ENCODE measurements at regions not wholly inside any gene's neighbourhood (a gene's known extent, or its start where the extent isn't known, plus 50 kb on each side); places are given as distances from the start of the nearest gene placed in this dataset.
A peak's percentile ranks its signal among the peaks of the same experiment; 100 is the strongest.

GRCh38 chr21:31520561-31521098 lies 138.9 kb upstream of the SOD1 start:
- H3K27ac ChIP-seq, result no peak overlapping the region
- WGBS (ENCODE audit: low lambda C conversion rate, missing lambda C conversion rate), result 51% methylated on average over 8 of the region's 8 CpGs
- H3K36me3 ChIP-seq (replicated peaks; ENCODE audit: insufficient read depth, low read depth), result no peaks in the 10 kb centered on the region
- H3K9me3 ChIP-seq (ENCODE audit: low read depth), result no peaks in the 10 kb centered on the region
- H3K4me1 ChIP-seq (ENCODE audit: insufficient read depth), result peaks cover 4% of the 10 kb centered on the region
- TF ChIP-seq EZH2 (IDR thresholded peaks at IDR 0.05; ENCODE audit: borderline replicate concordance), result no peak
- TF ChIP-seq EZH2phosphoT487 (IDR thresholded peaks at IDR 0.05; ENCODE audit: low read depth, severe bottlenecking, unreplicated experiment), result no peak
- no peak for TF ChIP-seq CTCF (IDR thresholded peaks at IDR 0.05; ENCODE audit: poor library complexity)
- no peak overlapping the region for H3K4me3 ChIP-seq
- no peaks in the 10 kb centered on the region for H3K27me3 ChIP-seq
- peak overlapping the region; percentile 61 for H3K4me2 ChIP-seq
- no peaks in the 10 kb centered on the region for H3K9me2 ChIP-seq (replicated peaks; ENCODE audit: insufficient read depth)
- no peak overlapping the region for H2AFZ ChIP-seq
- no peak for DNase-seq (ENCODE audit: low spot score)
- H4K20me1 ChIP-seq (ENCODE audit: insufficient read depth, poor library complexity, severe bottlenecking), result no peaks in the 10 kb centered on the region
- peaks cover 5% of the 10 kb centered on the region for H3K79me2 ChIP-seq

GRCh38 chr21:31518580-31518979 lies 140.9 kb upstream of the SOD1 start:
- no peak overlapping the region for H3K27ac ChIP-seq
- H2AFZ ChIP-seq, result no peak overlapping the region
- no peaks in the 10 kb centered on the region for H4K20me1 ChIP-seq (ENCODE audit: insufficient read depth, poor library complexity, severe bottlenecking)
- TF ChIP-seq EZH2phosphoT487 (IDR thresholded peaks at IDR 0.05; ENCODE audit: low read depth, severe bottlenecking, unreplicated experiment), result no peak
- TF ChIP-seq EZH2 (IDR thresholded peaks at IDR 0.05; ENCODE audit: borderline replicate concordance), result no peak
- no peak for TF ChIP-seq CTCF (IDR thresholded peaks at IDR 0.05; ENCODE audit: poor library complexity)
- no peak overlapping the region for H3K4me2 ChIP-seq
- H3K4me3 ChIP-seq, result no peak overlapping the region
- no peaks in the 10 kb centered on the region for H3K9me3 ChIP-seq (ENCODE audit: low read depth)
- H3K9me2 ChIP-seq (replicated peaks; ENCODE audit: insufficient read depth), result no peaks in the 10 kb centered on the region
- H3K36me3 ChIP-seq (replicated peaks; ENCODE audit: insufficient read depth, low read depth), result no peaks in the 10 kb centered on the region
- WGBS (ENCODE audit: low lambda C conversion rate, missing lambda C conversion rate), result 89% methylated on average over 4 of the region's 4 CpGs
- no peaks in the 10 kb centered on the region for H3K27me3 ChIP-seq
- no peak for DNase-seq (ENCODE audit: low spot score)
- peaks cover 12% of the 10 kb centered on the region for H3K4me1 ChIP-seq (ENCODE audit: insufficient read depth)
- H3K79me2 ChIP-seq, result peaks cover 5% of the 10 kb centered on the region

GRCh38 chr21:31517664-31518414 lies 141.7 kb upstream of the SOD1 start:
- TF ChIP-seq CTCF (IDR thresholded peaks at IDR 0.05; ENCODE audit: poor library complexity), result no peak
- TF ChIP-seq EZH2 (IDR thresholded peaks at IDR 0.05; ENCODE audit: borderline replicate concordance), result no peak
- no peak for TF ChIP-seq EZH2phosphoT487 (IDR thresholded peaks at IDR 0.05; ENCODE audit: low read depth, severe bottlenecking, unreplicated experiment)
- peaks cover 12% of the 10 kb centered on the region for H3K4me1 ChIP-seq (ENCODE audit: insufficient read depth)
- H3K4me3 ChIP-seq, result no peak overlapping the region
- H3K79me2 ChIP-seq, result peaks cover 7% of the 10 kb centered on the region
- H3K9me3 ChIP-seq (ENCODE audit: low read depth), result no peaks in the 10 kb centered on the region
- H4K20me1 ChIP-seq (ENCODE audit: insufficient read depth, poor library complexity, severe bottlenecking), result no peaks in the 10 kb centered on the region
- 66% methylated on average over 8 of the region's 8 CpGs for WGBS (ENCODE audit: low lambda C conversion rate, missing lambda C conversion rate)
- no peak for DNase-seq (ENCODE audit: low spot score)
- H2AFZ ChIP-seq, result no peak overlapping the region
- no peaks in the 10 kb centered on the region for H3K36me3 ChIP-seq (replicated peaks; ENCODE audit: insufficient read depth, low read depth)
- no peak overlapping the region for H3K27ac ChIP-seq
- H3K4me2 ChIP-seq, result no peak overlapping the region
- no peaks in the 10 kb centered on the region for H3K9me2 ChIP-seq (replicated peaks; ENCODE audit: insufficient read depth)
- no peaks in the 10 kb centered on the region for H3K27me3 ChIP-seq

Measured in hepatocyte (in vitro differentiated cells).